ENCODE measurements at regions not wholly inside any gene's neighbourhood (a gene's known extent, or its start where the extent isn't known, plus 50 kb on each side); places are given as distances from the start of the nearest gene placed in this dataset.

GRCh38 chr7:84722734-84723133 lies 464.1 kb downstream of the SEMA3D start:
- TF ChIP-seq POLR2A (IDR thresholded peaks at IDR 0.05; ENCODE audit: low read length) (no peak), GATA1 (IDR thresholded peaks at IDR 0.05; ENCODE audit: low read depth, low read length) (no peak)
